ENCODE measurements at regions not wholly inside any gene's neighbourhood (a gene's known extent, or its start where the extent isn't known, plus 50 kb on each side); places are given as distances from the start of the nearest gene placed in this dataset.

DNA sequence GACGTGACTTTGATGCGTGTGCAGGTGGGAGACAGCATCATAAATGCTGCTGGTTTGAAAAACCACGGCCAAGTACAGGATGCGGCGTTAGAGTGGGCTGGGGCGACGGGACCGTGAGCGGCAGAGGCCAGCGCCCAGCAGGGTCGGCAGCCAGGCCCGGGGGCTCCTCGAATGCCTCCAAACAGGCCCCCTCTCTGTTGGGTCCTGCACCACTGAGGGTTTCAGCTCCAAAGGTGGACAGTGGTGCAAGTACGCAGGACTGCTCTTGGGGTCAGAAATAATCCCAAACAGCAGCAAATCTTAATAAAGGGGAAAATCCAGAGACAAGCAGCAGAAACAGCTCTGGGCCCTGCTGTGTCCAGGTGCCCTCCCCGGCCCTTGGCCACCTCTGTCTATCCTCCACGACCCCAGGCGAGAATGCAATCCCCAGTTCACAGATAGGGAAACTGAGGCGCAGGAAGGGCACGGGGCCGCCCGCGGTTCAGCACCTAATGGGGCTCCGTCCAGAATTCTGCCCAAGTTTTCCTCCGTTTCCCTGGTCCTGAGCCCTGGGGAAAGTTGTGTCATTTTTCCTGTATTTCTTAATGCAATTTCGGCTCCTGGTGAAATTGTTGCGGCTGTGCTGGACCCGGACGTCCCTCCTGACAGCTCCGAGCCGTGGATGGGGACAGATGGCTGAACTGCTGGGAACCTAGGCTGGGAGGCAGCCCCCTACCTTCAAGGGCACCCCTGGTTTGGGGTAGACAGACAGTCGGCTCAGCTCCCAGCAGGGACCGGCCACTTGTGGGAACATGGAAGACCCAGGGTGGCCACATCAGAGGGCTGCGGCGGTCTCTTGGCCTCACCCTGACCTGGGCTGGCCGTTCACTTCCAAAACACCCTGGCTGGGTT, 97.4 kb downstream of the FOXL3 start:
- DNase-seq = no peak

DNA sequence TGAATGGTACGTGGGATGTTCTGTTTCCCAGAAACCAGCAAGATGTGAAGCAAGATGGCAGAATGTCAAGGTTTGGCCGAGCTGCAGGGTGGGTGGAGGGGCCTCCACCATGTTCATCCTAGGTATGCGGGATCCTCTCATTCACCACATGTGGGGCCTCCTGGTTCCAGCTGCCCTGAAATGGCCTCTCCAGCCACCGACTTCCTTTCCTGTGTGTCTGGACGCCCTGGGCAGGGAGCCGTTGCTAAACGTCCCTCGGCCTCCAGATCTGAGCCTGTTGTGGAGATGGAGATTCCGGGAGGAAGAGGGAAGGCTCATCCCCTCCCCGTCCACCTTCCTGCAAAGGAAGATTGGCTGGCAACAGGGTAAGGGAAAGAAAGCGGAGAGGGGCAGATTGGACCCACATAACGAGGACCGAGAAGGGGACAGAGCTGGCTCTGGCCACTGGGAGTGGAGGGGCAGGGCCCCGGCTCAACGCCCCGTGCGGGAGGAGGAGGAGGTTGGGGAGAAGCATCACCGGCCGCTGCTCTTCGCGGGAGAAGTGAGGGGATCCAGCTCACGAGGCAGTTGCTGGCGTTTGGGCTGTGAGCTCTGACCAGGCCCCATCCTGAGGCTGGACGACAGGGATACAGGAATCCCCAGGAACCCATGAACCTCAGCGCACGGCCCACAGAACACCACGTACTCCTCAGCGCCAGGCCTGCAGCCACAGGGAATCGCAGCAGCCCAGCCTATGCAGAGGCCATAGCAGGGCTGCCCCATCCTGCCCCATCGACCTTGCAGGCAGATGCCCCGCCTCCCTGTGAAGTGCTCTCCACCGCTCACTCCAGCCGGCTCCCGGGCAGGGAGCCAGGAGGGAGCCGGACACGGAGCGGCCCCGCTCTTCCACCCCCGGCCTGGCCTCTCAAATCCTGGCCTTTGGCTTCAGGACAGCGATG, 98.3 kb downstream of the FOXL3 start:
- no peak for DNase-seq

DNA sequence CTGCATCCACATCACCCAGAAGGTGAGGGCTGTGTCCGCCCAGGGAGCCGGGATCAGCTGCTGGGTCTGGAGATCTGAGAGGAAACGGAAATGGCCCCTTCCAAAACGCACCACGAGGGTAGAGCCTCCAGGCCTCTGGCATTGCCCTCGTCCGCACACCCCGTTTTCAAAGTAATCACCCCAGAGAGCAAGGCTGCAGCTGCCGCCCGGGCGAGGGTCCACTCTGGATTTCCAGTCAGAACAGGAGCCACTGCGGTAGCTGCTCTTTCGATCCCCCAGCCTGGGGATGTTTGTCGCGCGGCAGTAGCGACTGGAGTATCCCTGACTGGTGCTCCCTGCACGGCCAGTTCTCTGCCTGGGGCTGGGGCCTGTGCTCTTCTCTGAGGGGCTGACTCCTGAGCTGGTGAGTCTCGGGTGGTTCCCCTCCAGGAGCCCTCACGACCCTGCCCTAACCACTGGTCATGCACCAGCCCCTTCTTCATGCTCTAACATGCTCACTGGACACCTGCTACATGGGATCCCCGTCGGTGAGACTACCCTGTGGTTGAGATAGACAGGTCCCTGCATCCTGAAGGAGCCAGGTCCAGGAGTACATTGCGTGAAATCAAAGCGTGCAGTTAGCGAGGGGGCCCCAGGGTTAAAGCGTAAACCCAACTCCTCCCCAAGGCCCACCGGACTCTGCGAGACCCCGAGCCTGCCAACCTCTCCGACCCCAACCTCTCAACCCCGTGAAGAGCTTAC, 99.2 kb downstream of the FOXL3 start:
- DNase-seq = no peak

DNA sequence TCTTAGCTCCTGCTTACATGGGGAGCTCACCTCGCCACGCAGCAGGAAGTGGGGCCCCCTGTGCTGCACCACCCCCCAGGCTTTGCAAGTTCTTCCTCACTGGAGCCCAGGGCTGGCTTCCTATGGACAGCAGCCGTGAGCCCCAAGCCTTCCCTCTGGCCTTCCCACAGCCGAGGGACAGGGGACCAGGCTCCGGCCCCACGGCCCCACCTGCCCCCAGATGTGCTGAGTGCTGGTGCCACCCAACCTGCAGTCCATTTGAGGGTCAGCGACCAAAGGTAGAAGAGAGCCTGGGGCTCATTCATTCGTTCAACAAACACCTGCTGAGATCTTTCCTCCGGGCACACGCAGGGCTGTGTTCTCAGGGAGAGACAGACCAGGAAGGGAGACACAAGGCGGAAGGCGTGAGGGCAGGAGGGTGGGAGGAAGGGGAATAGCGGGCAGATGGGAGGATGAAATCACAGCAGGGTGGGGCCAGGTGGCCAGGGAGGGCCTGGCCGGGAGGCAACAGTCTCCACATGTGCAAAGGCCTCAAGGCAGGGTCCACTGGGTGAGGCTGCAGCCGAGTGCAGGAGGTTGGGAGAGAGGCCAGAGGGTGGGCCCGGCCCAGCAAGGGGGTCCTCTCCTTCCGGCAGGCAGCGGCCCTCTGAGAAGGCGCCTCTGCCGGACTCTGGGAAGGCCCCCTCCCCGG, 100.1 kb downstream of the FOXL3 start:
- DNase-seq = no peak

DNA sequence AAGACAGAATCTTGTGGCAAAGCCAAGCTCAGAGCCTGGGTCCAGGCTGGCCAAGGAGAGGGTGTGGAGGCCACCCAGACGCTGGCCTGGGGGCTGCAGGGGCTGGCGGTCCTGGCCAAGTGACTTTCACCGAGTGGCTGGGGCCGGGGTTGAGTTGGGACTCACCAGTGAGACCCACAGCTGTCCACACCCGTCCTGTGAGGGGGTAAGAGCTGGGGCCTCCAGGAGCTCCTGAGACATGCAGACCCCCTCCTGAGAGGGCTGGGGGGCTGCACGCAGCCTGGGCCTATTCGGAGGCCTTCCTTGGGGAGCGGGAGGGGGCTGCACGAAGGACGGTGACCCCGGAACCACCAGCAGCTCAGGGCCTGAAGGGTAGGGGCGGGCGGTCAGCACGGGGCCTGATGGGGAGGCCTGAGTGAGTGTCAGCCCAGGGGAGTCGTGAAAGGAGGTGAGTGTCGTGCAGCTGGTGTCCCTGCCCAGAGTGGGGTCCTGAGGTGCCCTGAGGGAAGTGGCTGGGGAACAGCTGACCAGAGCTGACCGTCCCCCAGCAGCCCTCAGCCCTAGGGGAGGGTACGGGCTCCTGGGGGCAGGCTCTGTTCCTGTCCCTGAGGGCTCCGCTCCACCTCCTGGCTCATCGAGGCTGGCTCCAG, 100.9 kb downstream of the FOXL3 start:
- no peak for DNase-seq

DNA sequence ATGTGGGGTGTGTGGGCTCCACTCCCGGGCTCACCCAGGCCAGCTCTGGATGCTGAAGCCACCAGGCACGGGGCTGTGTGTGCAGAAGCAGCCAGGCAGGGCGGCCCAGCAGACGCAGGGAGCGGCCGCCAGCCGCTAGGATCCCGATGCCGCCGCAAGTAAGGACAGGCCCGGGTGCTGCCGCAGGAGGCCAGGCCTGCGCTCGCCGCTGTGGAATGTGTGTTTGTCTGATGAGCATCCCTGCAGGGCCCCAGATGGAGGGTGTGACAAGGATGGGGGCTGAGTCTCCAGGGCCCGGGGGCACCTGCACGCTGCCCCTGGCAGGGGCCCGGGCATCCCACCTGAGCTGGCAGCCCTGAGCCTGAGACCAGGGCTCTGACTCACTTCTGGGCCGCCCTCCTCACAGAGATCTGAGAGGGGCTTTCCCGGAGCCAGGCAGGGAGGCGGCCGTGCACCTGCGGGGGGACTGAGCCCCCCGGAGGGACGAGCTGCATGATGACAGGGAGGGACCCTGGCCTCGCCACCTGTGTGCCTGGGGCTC, 101.5 kb downstream of the FOXL3 start:
- no peak for DNase-seq

DNA sequence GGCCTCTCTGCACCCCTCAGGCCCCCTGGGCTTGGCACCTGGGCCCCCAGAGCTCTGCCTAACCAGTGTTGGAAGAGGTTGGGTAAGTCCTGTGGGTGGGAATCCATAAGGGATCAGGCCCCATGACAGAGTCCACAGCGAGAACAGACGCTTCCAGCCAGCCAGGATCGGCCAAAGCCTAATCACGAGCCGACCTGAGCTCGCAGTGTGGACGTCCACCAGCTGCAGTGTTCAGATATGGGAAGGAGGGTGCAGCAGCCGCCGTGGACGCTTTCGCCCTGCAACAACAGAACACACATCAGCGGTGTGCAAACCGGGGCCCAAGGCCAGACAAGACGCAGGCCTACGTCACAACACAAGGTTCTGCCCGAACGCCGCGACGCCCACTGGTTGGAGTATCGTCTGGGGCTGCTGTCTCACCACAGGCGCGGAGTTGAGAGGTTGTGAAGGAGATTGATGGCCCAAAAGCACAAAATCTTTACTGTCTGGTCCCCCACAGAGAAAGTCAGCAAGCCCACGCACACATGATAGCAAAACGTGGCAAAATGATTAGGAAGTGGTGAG, 102.1 kb downstream of the FOXL3 start:
- DNase-seq = no peak

DNA sequence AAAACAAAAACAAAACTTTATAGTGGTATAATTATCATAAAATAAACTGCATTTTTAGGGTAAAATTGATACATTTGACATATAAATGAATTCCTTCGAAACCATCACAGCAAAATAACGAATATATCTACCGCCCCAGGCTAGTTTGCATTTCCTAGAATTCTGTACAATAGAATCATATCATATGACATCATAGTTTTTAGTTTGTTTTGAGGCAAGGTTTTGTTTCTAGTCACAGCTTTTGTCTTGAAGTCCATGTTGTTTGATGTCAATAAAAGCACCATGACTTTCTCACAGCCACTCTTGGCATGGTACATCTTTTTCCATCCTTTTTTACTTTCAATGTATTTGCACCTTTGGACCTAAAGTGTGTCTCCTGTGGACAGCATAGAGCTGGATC, 102.9 kb downstream of the FOXL3 start:
- DNase-seq = no peak

DNA sequence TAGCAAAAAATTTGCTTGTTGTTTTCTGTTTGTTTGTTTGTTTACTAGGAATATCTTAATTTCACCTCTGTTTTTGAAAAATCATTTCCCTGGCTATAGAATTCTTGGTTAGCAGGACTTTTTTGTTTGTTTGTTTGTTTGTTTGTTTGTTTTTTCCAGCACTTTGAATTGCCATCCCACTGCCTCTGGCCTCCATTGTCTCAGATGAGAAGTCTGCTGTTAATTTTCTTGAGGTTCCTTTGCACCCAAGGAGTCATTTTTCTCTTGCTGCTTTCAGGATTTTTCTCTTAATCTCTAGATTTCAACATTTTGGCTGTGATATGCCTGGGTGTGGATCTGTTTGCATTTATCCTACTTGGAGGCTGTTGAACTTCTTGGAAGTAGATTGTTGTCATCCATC, 105.7 kb downstream of the FOXL3 start:
- DNase-seq = no peak

DNA sequence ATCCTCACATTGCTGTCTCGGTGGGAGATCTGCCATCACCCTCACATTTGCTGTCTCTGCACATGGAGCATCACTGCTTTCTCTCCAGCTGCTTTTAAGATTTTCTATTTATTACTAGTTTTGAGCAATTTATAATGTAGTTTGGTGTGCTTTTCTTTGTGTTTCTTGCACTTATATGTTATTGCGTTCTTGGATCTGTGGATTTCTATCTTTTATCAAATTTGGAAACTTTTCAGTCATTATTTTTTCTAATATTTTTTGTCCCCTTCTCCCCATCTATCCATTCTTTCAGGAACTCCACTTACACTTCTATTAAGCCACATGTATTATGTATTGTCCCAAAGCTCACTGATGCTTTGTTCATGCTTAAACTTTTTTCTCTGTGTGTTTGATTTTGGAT, 108.9 kb downstream of the FOXL3 start:
- DNase-seq = no peak

DNA sequence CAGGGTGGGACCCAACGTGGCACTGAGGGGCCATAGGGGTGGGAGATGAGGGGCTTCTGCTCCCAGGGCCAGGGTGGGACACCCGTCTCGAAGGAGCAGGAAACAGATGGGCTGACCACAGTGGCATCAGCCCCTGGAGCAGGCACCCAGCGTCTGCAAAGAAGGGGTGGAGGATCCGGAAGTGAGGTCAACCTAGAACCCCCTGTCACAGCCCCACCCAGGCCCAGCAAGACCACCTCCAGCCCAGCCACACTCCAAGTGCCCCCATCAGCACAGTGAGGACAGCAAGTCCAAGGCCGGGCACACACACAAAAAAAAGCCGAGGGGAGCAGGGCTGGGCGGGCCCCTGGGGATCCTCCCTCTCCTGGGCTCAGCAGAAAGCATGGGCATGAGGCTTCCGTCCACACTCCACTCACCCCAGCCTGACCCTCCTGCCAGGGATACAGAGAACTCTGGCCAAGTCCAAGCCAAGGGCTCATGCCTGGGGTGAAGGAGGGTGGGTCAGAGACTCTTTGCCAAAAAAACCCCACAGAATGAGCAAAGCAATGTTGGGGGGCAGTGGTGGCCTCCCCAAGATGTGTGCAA, 111.0 kb downstream of the FOXL3 start:
- no peak for DNase-seq

DNA sequence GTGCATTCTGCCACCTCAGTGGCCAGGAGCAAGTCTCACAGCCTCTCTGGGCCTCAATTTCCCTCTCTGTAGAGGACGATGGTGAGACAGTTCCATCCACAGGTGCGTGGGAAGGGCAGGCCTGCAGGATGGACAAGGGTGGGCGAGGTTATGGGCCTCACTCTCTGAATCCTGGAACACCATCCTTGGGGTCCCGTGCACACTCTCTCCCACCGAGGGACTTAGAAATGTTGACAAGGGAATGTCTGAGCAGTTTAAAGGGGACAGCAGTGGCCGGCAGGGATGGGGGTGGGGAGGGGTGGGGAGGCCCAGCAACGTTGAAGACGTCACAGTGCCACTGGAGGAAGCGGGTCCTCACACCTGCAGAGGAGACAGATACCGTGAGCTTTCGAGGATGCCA, 111.5 kb downstream of the FOXL3 start:
- no peak for DNase-seq

DNA sequence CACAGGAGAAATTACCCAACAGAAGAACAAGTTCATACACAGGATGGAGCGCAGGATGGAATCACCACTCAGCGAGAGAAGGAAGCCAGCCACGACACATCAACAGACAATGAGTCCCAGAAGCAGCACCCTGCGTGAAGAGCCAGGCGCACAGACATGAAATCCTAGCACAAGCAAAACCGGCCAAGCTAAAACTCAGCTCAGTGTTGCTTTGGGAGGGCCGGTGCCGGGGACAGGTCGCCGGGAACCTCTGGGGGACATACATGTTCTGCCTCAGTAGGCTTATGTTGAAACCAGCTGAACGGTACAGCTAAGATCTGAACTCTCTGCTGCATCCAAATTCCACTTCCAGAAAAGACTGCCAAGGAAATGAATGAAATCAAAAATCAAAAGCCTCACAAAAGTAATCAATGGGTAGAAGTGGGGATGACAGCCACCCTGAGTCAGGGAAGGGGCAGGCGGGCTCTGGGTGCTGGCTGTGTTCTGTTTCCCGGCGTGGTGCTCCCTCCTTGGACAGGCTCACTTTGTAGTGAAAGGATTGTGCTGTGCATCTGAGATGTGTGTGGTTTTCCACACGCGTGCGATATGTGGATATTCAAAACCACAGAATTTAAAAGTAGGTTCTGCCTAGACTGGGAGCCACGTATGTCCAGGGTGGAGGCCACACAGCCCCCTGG, 114.7 kb downstream of the PDGFA start:
- DNase-seq = no peak

DNA sequence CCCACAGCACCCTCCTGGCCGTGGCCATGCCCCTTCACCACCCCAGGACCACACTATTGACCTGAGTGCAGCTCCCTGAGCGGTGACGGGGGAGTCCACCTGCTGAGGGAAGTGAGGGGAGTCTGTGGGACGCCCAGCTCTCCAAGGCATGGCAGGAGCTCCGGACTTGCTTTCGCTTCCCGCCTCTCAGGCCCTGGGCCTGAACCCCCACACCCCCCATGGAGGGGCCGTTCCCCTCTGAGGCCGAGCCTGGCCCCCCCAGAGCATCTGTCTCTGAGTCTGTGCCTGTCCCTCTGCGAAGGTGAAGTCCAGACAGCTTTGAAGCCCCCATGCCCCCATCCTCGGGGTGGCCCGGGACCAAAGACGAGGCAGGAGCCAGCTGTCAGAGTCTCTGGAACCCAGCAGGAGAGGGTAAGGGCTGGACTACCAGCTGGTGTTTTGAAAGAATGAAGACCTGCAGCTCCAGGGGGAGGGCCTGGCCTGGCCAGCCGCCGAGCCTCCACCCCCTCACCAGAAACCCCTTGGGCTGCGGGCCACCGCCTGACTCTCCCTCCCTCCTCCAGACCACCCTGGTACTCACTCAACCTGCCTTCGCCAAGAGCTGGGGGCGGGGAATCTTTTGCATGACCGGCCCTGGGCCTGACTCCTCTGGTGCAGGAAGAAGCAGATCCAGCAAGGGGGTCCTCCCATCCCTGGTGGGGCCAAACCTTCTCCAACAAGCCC, 114.0 kb downstream of the PDGFA start:
- no peak for DNase-seq

DNA sequence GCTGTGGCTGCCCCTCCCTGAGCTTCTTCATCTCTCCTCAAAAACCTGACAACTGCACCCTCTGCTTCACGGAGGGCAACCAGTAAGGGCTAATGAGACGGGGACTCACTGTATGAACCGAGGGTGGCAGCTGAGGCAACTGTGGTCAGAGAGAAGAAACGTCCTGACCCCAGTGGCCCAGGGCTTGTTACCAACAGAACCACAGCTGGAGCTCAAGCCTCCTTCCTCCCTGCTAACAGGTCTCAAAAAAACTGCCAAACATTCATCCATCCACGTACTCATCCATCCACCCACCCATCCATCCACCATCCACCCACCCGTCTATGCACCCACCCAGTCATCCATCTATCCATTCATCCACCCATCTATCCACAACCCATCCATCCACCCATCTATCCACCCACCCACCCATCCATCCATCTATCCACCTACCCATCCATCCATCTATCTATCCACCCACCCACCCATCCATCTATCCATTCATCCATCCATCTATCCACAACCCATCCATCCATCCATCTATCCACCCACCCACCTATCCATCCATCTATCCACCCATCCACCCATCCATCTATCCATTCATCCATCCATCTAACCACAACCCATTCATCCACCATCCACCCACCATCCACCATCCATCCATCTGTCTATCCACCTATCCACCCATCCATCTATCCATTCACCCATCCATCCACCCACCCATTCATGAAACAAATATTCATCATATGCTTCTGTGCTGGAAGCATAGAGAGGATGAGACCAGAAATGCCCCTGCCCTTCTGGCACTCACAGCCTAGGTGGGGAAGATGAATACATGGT, 111.7 kb downstream of the PDGFA start:
- DNase-seq = no peak

DNA sequence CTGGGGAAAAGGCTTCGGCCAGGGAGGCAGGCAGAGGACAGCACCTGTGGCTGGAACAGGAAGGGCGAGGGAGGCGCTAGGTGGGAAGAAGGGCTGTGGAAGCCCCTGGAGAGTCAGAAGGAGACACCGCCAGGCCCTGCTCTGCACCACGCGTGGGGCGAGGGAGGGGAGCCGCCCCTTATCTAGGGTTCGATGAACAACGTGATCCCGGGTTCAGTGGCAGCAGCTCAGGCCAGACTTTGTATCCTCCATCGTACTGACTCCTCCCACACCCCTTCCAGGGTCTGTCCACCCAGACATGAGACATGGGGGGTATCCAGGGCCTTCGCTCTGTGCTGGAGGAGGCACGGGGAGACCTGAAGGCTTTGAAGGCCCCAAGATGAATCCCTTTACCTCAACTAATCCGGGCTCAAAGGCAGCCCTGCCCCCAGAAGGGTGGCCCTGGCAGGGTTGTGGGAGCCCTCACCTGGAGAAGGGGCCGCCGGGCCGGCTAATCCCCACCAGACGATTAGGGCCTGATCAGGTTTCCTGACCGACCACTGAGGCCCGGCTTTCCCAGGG, 110.8 kb downstream of the PDGFA start:
- no peak for DNase-seq

DNA sequence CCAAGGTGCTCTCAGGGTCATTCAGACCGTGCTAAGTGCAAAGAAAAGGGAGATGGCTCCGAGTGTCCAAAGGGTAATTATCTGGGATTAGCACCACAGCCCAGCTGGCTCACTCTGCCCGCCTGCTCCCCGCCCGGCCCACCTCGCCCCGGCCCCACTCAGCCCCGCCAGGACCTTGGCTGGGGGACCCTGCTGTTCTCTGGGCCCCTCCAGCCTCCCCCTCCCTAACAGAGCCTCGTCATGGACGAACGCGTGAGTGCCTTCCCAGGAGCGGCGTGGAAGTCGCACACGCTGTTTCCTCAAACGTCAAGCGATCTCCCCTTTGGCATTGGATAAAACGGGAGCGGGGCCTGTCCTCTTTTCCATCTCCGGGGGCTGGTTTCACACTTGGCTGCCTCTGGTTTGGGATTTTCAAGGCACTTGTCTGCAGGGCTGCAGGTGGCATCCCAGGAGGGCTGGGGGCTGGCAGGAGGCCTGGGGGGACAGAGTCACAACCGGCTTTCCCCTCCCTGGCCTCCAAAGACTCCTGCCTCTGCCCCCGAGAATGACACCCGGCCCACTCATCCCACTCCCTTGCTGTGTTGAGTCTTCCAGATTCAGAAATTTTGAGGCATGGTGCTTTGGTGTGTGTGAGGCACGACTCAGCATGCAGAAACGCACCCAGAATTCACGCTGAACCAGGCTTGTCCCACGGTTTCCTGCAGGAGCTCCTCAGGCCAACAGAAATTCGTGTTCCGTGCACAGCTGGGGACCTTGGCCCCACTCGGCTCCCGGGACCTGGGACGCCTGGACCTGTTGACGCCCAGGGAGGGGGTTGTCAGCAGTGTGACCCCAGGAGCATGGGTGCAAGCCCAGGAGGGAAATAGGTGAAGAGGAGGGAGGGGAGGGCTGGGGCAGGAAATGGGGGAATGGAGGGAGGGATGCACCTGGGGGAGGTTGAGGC, 110.0 kb downstream of the PDGFA start:
- no peak for DNase-seq
